CD14-positive monocyte (primary cell): ENCODE measurements at regions not wholly inside any gene's neighbourhood (a gene's known extent, or its start where the extent isn't known, plus 50 kb on each side); places are given as distances from the start of the nearest gene placed in this dataset.

Experiments
- DNase-seq, 3 donors: peaks; one replicate each; pipeline ENCODE4 v3.0.0-alpha.2; 2011 to 2022
- H2AFZ ChIP-seq: 2 replicates; pipeline ENCODE4 v1.6.0; 2012; ENCODE audit warnings: mild to moderate bottlenecking, low read depth, low read length, inconsistent platforms; ENCODE audit not compliant: insufficient read depth, poor library complexity, severe bottlenecking
- H3K27ac ChIP-seq, 2 donors: 1 replicate in 1 of 2; 2 replicates in 1 of 2; pipeline ENCODE4 v1.5.1; 2012 to 2013; ENCODE audit warnings: low read length in 2 of 2, control low read depth in 1 of 2, inconsistent platforms in 1 of 2, low read depth in 1 of 2, mild to moderate bottlenecking in 1 of 2
- H3K27me3 ChIP-seq, 2 donors: one replicate each; pipeline versions ENCODE4 v1.6.0 to v1.6.1; 2011 to 2013; ENCODE audit warnings: low read length in 2 of 2; ENCODE audit not compliant: control insufficient read depth in 2 of 2, insufficient read depth in 2 of 2
- H3K36me3 ChIP-seq, 2 donors: replicated peaks in 1 of 2; 1 replicate in 1 of 2; 2 replicates in 1 of 2; pipeline versions ENCODE4 v1.5.1 to v1.6.1; 2012 to 2013; ENCODE audit warnings: low read length in 2 of 2, control low read depth in 1 of 2, inconsistent platforms in 1 of 2, mild to moderate bottlenecking in 1 of 2; ENCODE audit not compliant: insufficient read depth in 2 of 2, control insufficient read depth in 1 of 2
- H3K4me1 ChIP-seq, 2 donors: 1 replicate in 1 of 2; 2 replicates in 1 of 2; pipeline versions ENCODE4 v1.5.1 to v1.6.1; 2012 to 2013; ENCODE audit warnings: low read length in 2 of 2, control low read depth in 1 of 2, inconsistent platforms in 1 of 2, mild to moderate bottlenecking in 1 of 2, moderate library complexity in 1 of 2; ENCODE audit not compliant: insufficient read depth in 2 of 2, control insufficient read depth in 1 of 2
- H3K4me2 ChIP-seq: replicated peaks from 2 replicates; pipeline ENCODE3; 2012; ENCODE audit warnings: low read length, moderate library complexity, mild to moderate bottlenecking; ENCODE audit not compliant: poor library complexity, severe bottlenecking; ENCODE audit errors: extremely low read depth
- H3K4me3 ChIP-seq, 3 experiments: fragments of 200-600 bp in 1 of 3; sonication (generic) in 1 of 3; replicated peaks in 1 of 3; 1 replicate in 2 of 3; 2 replicates in 1 of 3; pipeline ENCODE4 v1.5.1; 2011 to 2013; ENCODE audit warnings: low read length in 3 of 3, mild to moderate bottlenecking in 3 of 3, control low read depth in 2 of 3, low read depth in 2 of 3, inconsistent platforms in 1 of 3, moderate library complexity in 1 of 3
- H3K79me2 ChIP-seq: 2 replicates; pipeline ENCODE4 v1.6.0; 2012; ENCODE audit warnings: mild to moderate bottlenecking, control low read depth, inconsistent platforms, low read length, moderate library complexity; ENCODE audit not compliant: insufficient read depth
- H3K9ac ChIP-seq: 2 replicates; pipeline ENCODE4 v1.6.0; 2017; ENCODE audit warnings: low read length, mild to moderate bottlenecking; ENCODE audit not compliant: insufficient read depth, poor library complexity, severe bottlenecking
- H3K9me3 ChIP-seq, 2 donors: replicated peaks in 1 of 2; 1 replicate in 1 of 2; 2 replicates in 1 of 2; pipeline versions ENCODE4 v1.5.1 to v1.6.1; 2012 to 2013; ENCODE audit warnings: low read length in 2 of 2, control low read depth in 1 of 2; ENCODE audit not compliant: control insufficient read depth in 1 of 2, insufficient read depth in 1 of 2
- H4K20me1 ChIP-seq: 2 replicates; pipeline ENCODE4 v1.6.0; 2012; ENCODE audit warnings: mild to moderate bottlenecking, low read length, control low read depth, moderate library complexity; ENCODE audit not compliant: insufficient read depth
- H3K27ac Mint-ChIP-seq, 7 donors: one replicate each; pipeline ENCODE4 v1.8.0; 2020; ENCODE audit warnings: mild to moderate bottlenecking in 7 of 7, mixed read lengths in 7 of 7, moderate library complexity in 6 of 7, inconsistent platforms in 2 of 7
- H3K27me3 Mint-ChIP-seq, 3 donors: one replicate each; pipeline ENCODE4 v1.8.0; 2021 to 2022; ENCODE audit warnings: low read depth in 3 of 3, mild to moderate bottlenecking in 3 of 3, mixed read lengths in 3 of 3, moderate library complexity in 3 of 3, inconsistent platforms in 1 of 3
- H3K36me3 Mint-ChIP-seq, 2 donors: one replicate each; pipeline ENCODE4 v1.8.0; 2020; ENCODE audit warnings: mixed read lengths in 2 of 2, inconsistent platforms in 1 of 2, mild to moderate bottlenecking in 1 of 2
- H3K4me1 Mint-ChIP-seq: one replicate; pipeline ENCODE4 v1.8.0; 2020; ENCODE audit warnings: mild to moderate bottlenecking, mixed read lengths
- H3K4me3 Mint-ChIP-seq, 2 donors: one replicate each; pipeline ENCODE4 v1.8.0; 2020; ENCODE audit warnings: mild to moderate bottlenecking in 2 of 2, mixed read lengths in 2 of 2, moderate library complexity in 1 of 2
- H3K9me3 Mint-ChIP-seq, 7 donors: one replicate each; pipeline ENCODE4 v1.8.0; 2020 to 2022; ENCODE audit warnings: mixed read lengths in 7 of 7, mild to moderate bottlenecking in 6 of 7, moderate library complexity in 6 of 7, inconsistent platforms in 2 of 7
- WGBS: methylation state at CpG from one replicate; pipeline ENCODE4 v1.1.5; 2013; ENCODE audit warnings: missing lambda C conversion rate; ENCODE audit not compliant: insufficient coverage; 5-methylcytosine and 5-hydroxymethylcytosine counted together
- intact Hi-C, 2 donors: fragments of 100-400 bp; cut with micrococcal nuclease; formaldehyde crosslinking; loops; one replicate each; pipeline versions ENCODE4 v1.15.0 to v1.15.1; 2023
- TF ChIP-seq, protein P1 (sequence below): fragments of 200-600 bp; IDR thresholded peaks from one replicate; pipeline ENCODE4 v1.8.0; 2022; ENCODE audit warnings: antibody characterized with exemption, mild to moderate bottlenecking

DNA sequence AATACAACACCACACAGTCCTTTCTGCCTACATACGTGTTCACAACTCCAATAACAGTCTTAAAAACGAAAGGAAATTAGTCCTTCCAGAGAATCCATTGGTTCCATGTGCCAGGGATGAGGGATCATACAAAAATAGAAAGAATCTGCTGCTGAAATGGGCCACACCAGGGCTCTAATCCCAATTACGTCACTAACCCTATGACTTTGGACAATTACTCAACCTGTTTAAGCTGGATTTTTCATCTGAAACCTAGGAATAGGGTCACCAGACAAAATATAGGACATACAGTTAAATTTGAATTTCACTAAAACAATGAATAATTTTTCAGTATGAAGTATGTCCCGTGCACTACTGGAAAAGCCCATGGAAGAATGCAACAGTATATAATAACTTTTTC, 264.7 kb downstream of the YTHDC2 start:
- Histone ChIP-seq H3K4me3 (no peak overlapping the region), H3K9ac (no peak overlapping the region), H2AFZ (no peak overlapping the region), H3K27ac (no peak overlapping the region), H3K4me2 (no peak overlapping the region), H3K79me2 (no peaks in the 10 kb centered on the region), H3K36me3 (no peaks in the 10 kb centered on the region), H3K27me3 (no peaks in the 10 kb centered on the region), H3K9me3 (peaks cover 0 to 13% of the 10 kb centered on the region in 2 donors), H3K4me1 (no peaks in the 10 kb centered on the region), H4K20me1 (no peaks in the 10 kb centered on the region)
- no peak for DNase-seq
- TF ChIP-seq, protein P1, sequence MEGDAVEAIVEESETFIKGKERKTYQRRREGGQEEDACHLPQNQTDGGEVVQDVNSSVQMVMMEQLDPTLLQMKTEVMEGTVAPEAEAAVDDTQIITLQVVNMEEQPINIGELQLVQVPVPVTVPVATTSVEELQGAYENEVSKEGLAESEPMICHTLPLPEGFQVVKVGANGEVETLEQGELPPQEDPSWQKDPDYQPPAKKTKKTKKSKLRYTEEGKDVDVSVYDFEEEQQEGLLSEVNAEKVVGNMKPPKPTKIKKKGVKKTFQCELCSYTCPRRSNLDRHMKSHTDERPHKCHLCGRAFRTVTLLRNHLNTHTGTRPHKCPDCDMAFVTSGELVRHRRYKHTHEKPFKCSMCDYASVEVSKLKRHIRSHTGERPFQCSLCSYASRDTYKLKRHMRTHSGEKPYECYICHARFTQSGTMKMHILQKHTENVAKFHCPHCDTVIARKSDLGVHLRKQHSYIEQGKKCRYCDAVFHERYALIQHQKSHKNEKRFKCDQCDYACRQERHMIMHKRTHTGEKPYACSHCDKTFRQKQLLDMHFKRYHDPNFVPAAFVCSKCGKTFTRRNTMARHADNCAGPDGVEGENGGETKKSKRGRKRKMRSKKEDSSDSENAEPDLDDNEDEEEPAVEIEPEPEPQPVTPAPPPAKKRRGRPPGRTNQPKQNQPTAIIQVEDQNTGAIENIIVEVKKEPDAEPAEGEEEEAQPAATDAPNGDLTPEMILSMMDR = no peak
- H3K4me3 Mint-ChIP-seq = no peak overlapping the region
- H3K36me3 Mint-ChIP-seq = no peaks in the 10 kb centered on the region
- peaks cover 0 to 12% (median 4%) of the 10 kb centered on the region in 7 donors for H3K9me3 Mint-ChIP-seq
- no peak overlapping the region for H3K27ac Mint-ChIP-seq
- peaks cover 0 to 2% (median 0%) of the 10 kb centered on the region in 3 donors for H3K27me3 Mint-ChIP-seq
- no peaks in the 10 kb centered on the region for H3K4me1 Mint-ChIP-seq
- intact Hi-C loops = no loop called here
- WGBS = 14% methylated on average over 1 of the region's 4 CpGs

DNA sequence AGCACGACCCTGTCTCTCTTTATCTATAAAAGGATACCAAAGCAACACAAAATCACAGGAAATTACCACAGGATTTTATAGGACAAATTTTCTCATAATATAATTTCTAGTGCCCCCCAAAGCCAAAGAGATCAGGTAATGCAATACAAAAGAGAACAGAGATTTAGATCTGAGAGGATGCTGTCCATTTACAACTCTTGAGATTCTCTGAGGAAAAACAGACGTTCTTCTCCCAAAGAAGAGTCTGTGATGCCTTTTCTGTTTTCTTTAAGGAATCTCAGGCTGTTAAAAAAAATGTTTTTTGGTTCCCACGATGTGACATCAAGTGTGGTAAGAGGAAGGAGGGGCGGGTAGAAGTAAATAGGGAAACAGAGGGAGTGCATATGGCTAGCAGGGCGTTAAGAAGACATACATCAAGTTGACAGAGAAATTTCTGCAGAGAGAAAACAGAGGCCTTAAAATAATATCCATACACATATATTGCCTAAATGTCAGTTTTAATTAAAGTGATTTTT, 274.7 kb downstream of the YTHDC2 start:
- peaks cover 0 to 6% (median 2%) of the 10 kb centered on the region in 7 donors for H3K9me3 Mint-ChIP-seq
- H3K4me3 Mint-ChIP-seq = no peak overlapping the region
- no peak overlapping the region for H3K27ac Mint-ChIP-seq
- Histone ChIP-seq H3K27ac (no peak overlapping the region), H3K79me2 (no peaks in the 10 kb centered on the region), H3K27me3 (no peaks in the 10 kb centered on the region), H3K4me2 (no peak overlapping the region), H3K4me3 (no peak overlapping the region), H3K9ac (no peak overlapping the region), H3K9me3 (peaks cover 0 to 2% of the 10 kb centered on the region in 2 donors), H3K36me3 (no peaks in the 10 kb centered on the region), H3K4me1 (no peaks in the 10 kb centered on the region), H2AFZ (no peak overlapping the region), H4K20me1 (no peaks in the 10 kb centered on the region)
- WGBS = no CpG with 5 or more reads among the region's 5 CpGs
- TF ChIP-seq, protein P1 = no peak
- H3K4me1 Mint-ChIP-seq = no peaks in the 10 kb centered on the region
- no peaks in the 10 kb centered on the region for H3K36me3 Mint-ChIP-seq
- intact Hi-C loops = no loop called here
- H3K27me3 Mint-ChIP-seq = peaks cover 0 to 2% (median 0%) of the 10 kb centered on the region in 3 donors
- no peak for DNase-seq
